Fibroblast of lung (primary cell): ENCODE measurements at regions not wholly inside any gene's neighbourhood (a gene's known extent, or its start where the extent isn't known, plus 50 kb on each side); places are given as distances from the start of the nearest gene placed in this dataset.
"Not testable (repeated sequence)": the region's sequence is repeated elsewhere in the genome, so short reads cannot be mapped to it uniquely, and the experiment has no call there.

Source experiments
- DNase-seq, 2 donors: peaks; one replicate each; pipeline versions ENCODE4 v3.0.0 to v3.0.0-alpha.2; 2010; ENCODE audit warnings: low read depth in 2 of 2
- H2AFZ ChIP-seq: 2 replicates; pipeline ENCODE4 v1.5.1; 2012; ENCODE audit warnings: low read length, control low read depth, inconsistent platforms
- H3K27ac ChIP-seq: 2 replicates; pipeline ENCODE4 v1.5.1; 2011; ENCODE audit warnings: low read length, control low read depth; ENCODE audit not compliant: insufficient read depth
- H3K27me3 ChIP-seq: 2 replicates; pipeline ENCODE4 v1.5.1; 2011; ENCODE audit warnings: mild to moderate bottlenecking, low read length; ENCODE audit not compliant: control insufficient read depth, insufficient read depth
- H3K36me3 ChIP-seq: 2 replicates; pipeline ENCODE4 v1.5.1; 2011; ENCODE audit warnings: low read length; ENCODE audit not compliant: control insufficient read depth, insufficient read depth
- H3K4me1 ChIP-seq: 2 replicates; pipeline ENCODE4 v1.5.1; 2011; ENCODE audit warnings: low read length; ENCODE audit not compliant: control insufficient read depth, insufficient read depth; ENCODE audit errors: extremely low read depth
- H3K4me2 ChIP-seq: 2 replicates; pipeline ENCODE4 v1.5.1; 2011; ENCODE audit warnings: low read length, control low read depth; ENCODE audit not compliant: insufficient read depth; ENCODE audit errors: extremely low read depth
- H3K4me3 ChIP-seq, 4 experiments: fragments of 200-600 bp in 1 of 4; sonication (generic) in 1 of 4; replicated peaks in 1 of 4; 2 replicates each; pipeline ENCODE4 v1.5.1; 2011 to 2016; ENCODE audit warnings: low read length in 4 of 4, low read depth in 3 of 4, mild to moderate bottlenecking in 3 of 4, control low read depth in 2 of 4, inconsistent platforms in 1 of 4, mixed read lengths in 1 of 4; ENCODE audit not compliant: insufficient read depth in 1 of 4; ENCODE audit errors: control extremely low read depth in 1 of 4
- H3K79me2 ChIP-seq: 2 replicates; pipeline ENCODE4 v1.5.1; 2012; ENCODE audit warnings: mild to moderate bottlenecking, low read length, inconsistent platforms; ENCODE audit not compliant: control insufficient read depth, insufficient read depth
- H3K9ac ChIP-seq: 2 replicates; pipeline ENCODE4 v1.5.1; 2011; ENCODE audit warnings: mild to moderate bottlenecking, low read length, control low read depth; ENCODE audit not compliant: insufficient read depth
- H3K9me3 ChIP-seq: 2 replicates; pipeline ENCODE4 v1.5.1; 2012; ENCODE audit warnings: low read depth, low read length; ENCODE audit not compliant: control insufficient read depth, insufficient read depth
- H4K20me1 ChIP-seq: 2 replicates; pipeline ENCODE4 v1.5.1; 2011; ENCODE audit warnings: low read length; ENCODE audit not compliant: control insufficient read depth, insufficient read depth; ENCODE audit errors: extremely low read depth
- EZH2 ChIP-seq: IDR thresholded peaks from 2 replicates; pipeline ENCODE4 v1.5.1; 2012; ENCODE audit warnings: low read length, control low read depth, mild to moderate bottlenecking; ENCODE audit errors: missing control alignments
- TF ChIP-seq, protein P1 (sequence below), 2 donors: IDR thresholded peaks in 1 of 2; conservative IDR thresholded peaks in 1 of 2; 1 replicate in 1 of 2; 2 replicates in 1 of 2; pipeline ENCODE4 v1.5.1; 2011 to 2012; ENCODE audit warnings: low read length in 2 of 2, control low read depth in 1 of 2, inconsistent platforms in 1 of 2, low read depth in 1 of 2, mild to moderate bottlenecking in 1 of 2

DNA sequence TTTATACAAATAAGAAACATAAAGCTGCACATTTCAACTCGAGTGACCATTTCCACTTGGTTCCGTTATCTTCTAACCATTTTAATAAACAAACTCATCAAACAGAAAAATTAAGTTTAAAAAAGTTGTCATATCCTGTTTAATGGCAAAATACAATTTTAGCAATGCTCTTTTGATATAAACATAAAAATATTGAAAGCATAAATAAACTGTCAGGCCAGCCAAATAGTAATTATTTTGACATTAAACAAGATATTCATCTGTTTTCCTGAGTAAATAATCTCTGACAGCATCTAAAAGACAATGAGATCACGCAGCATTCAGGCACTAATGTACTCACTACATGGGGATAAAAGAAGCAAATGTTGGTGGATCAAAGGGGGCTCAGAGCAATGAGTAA lies 145.3 kb upstream of the ATP5MC3 start:
- no peak overlapping the region for H3K9ac ChIP-seq
- H3K27ac ChIP-seq, result no peak overlapping the region
- TF ChIP-seq EZH2, result no peak
- TF ChIP-seq, protein P1, sequence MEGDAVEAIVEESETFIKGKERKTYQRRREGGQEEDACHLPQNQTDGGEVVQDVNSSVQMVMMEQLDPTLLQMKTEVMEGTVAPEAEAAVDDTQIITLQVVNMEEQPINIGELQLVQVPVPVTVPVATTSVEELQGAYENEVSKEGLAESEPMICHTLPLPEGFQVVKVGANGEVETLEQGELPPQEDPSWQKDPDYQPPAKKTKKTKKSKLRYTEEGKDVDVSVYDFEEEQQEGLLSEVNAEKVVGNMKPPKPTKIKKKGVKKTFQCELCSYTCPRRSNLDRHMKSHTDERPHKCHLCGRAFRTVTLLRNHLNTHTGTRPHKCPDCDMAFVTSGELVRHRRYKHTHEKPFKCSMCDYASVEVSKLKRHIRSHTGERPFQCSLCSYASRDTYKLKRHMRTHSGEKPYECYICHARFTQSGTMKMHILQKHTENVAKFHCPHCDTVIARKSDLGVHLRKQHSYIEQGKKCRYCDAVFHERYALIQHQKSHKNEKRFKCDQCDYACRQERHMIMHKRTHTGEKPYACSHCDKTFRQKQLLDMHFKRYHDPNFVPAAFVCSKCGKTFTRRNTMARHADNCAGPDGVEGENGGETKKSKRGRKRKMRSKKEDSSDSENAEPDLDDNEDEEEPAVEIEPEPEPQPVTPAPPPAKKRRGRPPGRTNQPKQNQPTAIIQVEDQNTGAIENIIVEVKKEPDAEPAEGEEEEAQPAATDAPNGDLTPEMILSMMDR (conservative IDR thresholded peaks at IDR 0.05 in 1 of 2, IDR thresholded peaks at IDR 0.05 in 1 of 2; ENCODE audit: low read depth in 1 of 2, low read length in 2 of 2), result no peak
- DNase-seq, result no peak
- H3K79me2 ChIP-seq, result no peaks in the 10 kb centered on the region
- H3K27me3 ChIP-seq, result no peaks in the 10 kb centered on the region
- H3K4me2 ChIP-seq, result no peak overlapping the region
- no peaks in the 10 kb centered on the region for H3K9me3 ChIP-seq
- H2AFZ ChIP-seq, result no peak overlapping the region
- no peaks in the 10 kb centered on the region for H4K20me1 ChIP-seq
- H3K4me1 ChIP-seq, result no peaks in the 10 kb centered on the region
- no peaks in the 10 kb centered on the region for H3K36me3 ChIP-seq
- no peak overlapping the region for H3K4me3 ChIP-seq

DNA sequence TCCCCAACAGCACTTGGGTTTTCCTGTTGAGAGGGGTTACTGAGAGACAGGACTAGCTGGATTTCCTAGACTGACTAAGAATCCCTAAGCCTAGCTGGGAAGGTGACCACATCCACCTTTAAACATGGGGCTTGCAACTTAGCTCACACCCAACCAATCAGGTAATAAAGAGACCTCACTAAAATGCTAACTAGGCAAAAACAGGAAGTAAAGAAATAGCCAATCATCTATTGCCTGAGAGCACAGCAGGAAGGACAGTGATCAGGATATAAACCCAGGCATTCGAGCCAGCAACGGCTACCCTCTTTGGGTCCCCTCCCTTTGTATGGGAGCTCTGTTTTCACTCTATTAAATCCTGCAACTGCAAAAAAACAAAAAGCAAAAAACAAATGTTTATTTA lies 144.7 kb upstream of the ATP5MC3 start:
- not testable (repeated sequence) for H4K20me1 ChIP-seq, H3K9me3 ChIP-seq, H3K4me3 ChIP-seq, H3K79me2 ChIP-seq, H3K4me2 ChIP-seq, H3K36me3 ChIP-seq, H3K9ac ChIP-seq, H2AFZ ChIP-seq, H3K27ac ChIP-seq, H3K27me3 ChIP-seq, DNase-seq, H3K4me1 ChIP-seq

DNA sequence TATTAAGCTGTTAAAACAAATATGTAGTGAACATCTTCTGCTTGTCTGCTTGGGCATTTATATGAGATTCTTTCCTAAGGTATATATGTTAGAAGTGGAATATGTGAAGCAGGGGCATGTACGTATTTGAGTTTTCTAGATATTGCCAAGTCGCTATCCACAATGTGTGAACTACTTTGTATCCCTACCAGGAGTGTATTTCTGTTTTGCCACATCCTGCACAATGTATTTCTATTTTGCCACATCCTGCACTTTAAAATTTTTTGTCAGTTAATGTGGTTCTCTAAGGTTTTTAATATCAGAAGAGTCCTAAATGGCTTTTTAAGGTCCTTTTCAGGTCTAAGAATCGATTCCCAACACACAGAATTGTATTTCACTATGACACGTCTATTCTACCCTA lies 141.7 kb upstream of the ATP5MC3 start:
- TF ChIP-seq EZH2, result no peak
- TF ChIP-seq, protein P1 (conservative IDR thresholded peaks at IDR 0.05 in 1 of 2, IDR thresholded peaks at IDR 0.05 in 1 of 2; ENCODE audit: low read depth in 1 of 2, low read length in 2 of 2), result no peak
- Histone ChIP-seq H4K20me1 (no peaks in the 10 kb centered on the region), H2AFZ (no peak overlapping the region), H3K79me2 (no peaks in the 10 kb centered on the region), H3K9ac (no peak overlapping the region), H3K4me2 (no peak overlapping the region), H3K27ac (no peak overlapping the region), H3K4me3 (no peak overlapping the region), H3K4me1 (no peaks in the 10 kb centered on the region), H3K9me3 (no peaks in the 10 kb centered on the region), H3K27me3 (no peaks in the 10 kb centered on the region), H3K36me3 (no peaks in the 10 kb centered on the region)
- DNase-seq, result no peak

DNA sequence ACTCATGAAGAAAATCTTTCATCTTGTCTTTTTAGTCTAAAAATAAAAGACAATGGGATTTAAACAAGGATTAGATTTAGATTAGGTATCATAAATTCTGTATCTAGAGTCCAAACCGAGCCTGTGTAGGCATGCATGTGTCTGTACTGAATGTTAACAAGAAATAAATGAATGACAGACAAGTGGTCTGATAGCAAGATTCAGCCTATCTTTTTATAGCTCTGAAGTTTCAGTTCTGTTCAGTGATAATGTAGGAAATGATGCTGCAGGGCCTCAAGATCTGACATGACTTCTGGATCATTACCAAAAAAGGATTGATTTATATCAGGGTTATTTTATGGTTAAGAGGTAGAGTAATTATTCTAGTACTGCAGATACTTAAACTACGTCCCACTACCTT lies 137.0 kb upstream of the ATP5MC3 start:
- no peak overlapping the region for H2AFZ ChIP-seq
- TF ChIP-seq EZH2, result no peak
- TF ChIP-seq, protein P1 (conservative IDR thresholded peaks at IDR 0.05 in 1 of 2, IDR thresholded peaks at IDR 0.05 in 1 of 2; ENCODE audit: low read depth in 1 of 2, low read length in 2 of 2), result no peak

More for the DNA sequence above, 137.0 kb upstream of the ATP5MC3 start:
- H3K4me2 ChIP-seq, result no peak overlapping the region
- no peak overlapping the region for H3K27ac ChIP-seq
- H3K9ac ChIP-seq, result no peak overlapping the region
- H3K79me2 ChIP-seq, result no peaks in the 10 kb centered on the region
- DNase-seq, result no peak
- no peaks in the 10 kb centered on the region for H4K20me1 ChIP-seq
- H3K27me3 ChIP-seq, result no peaks in the 10 kb centered on the region
- no peaks in the 10 kb centered on the region for H3K4me1 ChIP-seq
- H3K9me3 ChIP-seq, result no peaks in the 10 kb centered on the region
- H3K4me3 ChIP-seq, result no peak overlapping the region
- no peaks in the 10 kb centered on the region for H3K36me3 ChIP-seq
